SK-N-SH treated with all-trans-retinoic acid at 6 μM for 48 hours (cell line): ENCODE measurements at regions not wholly inside any gene's neighbourhood (a gene's known extent, or its start where the extent isn't known, plus 50 kb on each side); places are given as distances from the start of the nearest gene placed in this dataset.
A peak's percentile ranks its signal among the peaks of the same experiment; 100 is the strongest.

ENCODE experiments used
- ATAC-seq: fragments of 200-7000 bp; cut with Tn5 transposase; 3 replicates; pipeline ENCODE4 v1.9.1; 2020; ENCODE audit warnings: mild to moderate bottlenecking, moderate library complexity
- ARNTL ChIP-seq: fragments of 450-650 bp; formaldehyde crosslinking; IDR thresholded peaks from 2 replicates; pipeline ENCODE4 v1.5.0; 2020; ENCODE audit warnings: low read depth, mild to moderate bottlenecking, moderate library complexity, borderline replicate concordance
- BACH2 ChIP-seq: fragments of 250-450 bp; sonication (Bioruptor Pico); IDR thresholded peaks from 2 replicates; pipeline ENCODE4 v1.9.0; 2021; ENCODE audit warnings: mild to moderate bottlenecking, borderline replicate concordance
- CSDC2 ChIP-seq: fragments of 250-450 bp; sonication (Bioruptor Pico); IDR thresholded peaks from 2 replicates; pipeline ENCODE4 v1.5.0; 2020; ENCODE audit warnings: mild to moderate bottlenecking, moderate library complexity
- CSRNP3 ChIP-seq: fragments of 250-450 bp; sonication (Bioruptor Pico); IDR thresholded peaks from 2 replicates; pipeline ENCODE4 v1.5.1; 2021; ENCODE audit warnings: mild to moderate bottlenecking, moderate library complexity
- ESRRG ChIP-seq: fragments of 250-450 bp; sonication (Bioruptor Pico); IDR thresholded peaks from 2 replicates; pipeline ENCODE4 v1.6.1; 2021; ENCODE audit warnings: mild to moderate bottlenecking
- GLIS3 ChIP-seq: fragments of 250-450 bp; sonication (Bioruptor Pico); IDR thresholded peaks from 2 replicates; pipeline ENCODE4 v1.5.0; 2020; ENCODE audit warnings: mild to moderate bottlenecking, moderate library complexity
- ISL1 ChIP-seq: fragments of 250-450 bp; sonication (Bioruptor Pico); IDR thresholded peaks from 2 replicates; pipeline ENCODE4 v2.1.2; 2022; ENCODE audit warnings: mild to moderate bottlenecking, moderate library complexity
- OSR1 ChIP-seq: fragments of 250-450 bp; sonication (Bioruptor Pico); IDR thresholded peaks from 2 replicates; pipeline ENCODE4 v1.8.0; 2022; ENCODE audit warnings: moderate library complexity, mild to moderate bottlenecking, inconsistent platforms
- POU6F1 ChIP-seq: fragments of 250-450 bp; sonication (Bioruptor Pico); IDR thresholded peaks from 2 replicates; pipeline ENCODE4 v1.8.0; 2021; ENCODE audit warnings: low read depth, mild to moderate bottlenecking, moderate library complexity, borderline replicate concordance
- PPARA ChIP-seq: fragments of 250-450 bp; sonication (Bioruptor Pico); IDR thresholded peaks from 2 replicates; pipeline ENCODE4 v1.5.0; 2020; ENCODE audit warnings: mild to moderate bottlenecking, borderline replicate concordance
- RARB ChIP-seq: fragments of 250-450 bp; sonication (Bioruptor Pico); IDR thresholded peaks from 2 replicates; pipeline ENCODE4 v1.8.0; 2021; ENCODE audit warnings: mild to moderate bottlenecking, moderate library complexity
- SNAI2 ChIP-seq: fragments of 250-450 bp; sonication (Bioruptor Pico); IDR thresholded peaks from 2 replicates; pipeline ENCODE4 v1.5.0; 2020; ENCODE audit warnings: mild to moderate bottlenecking, moderate library complexity
- TOX ChIP-seq: fragments of 250-450 bp; sonication (Bioruptor Pico); IDR thresholded peaks from 2 replicates; pipeline ENCODE4 v1.8.0; 2021; ENCODE audit warnings: mild to moderate bottlenecking, moderate library complexity, borderline replicate concordance
- TSHZ2 ChIP-seq: fragments of 250-450 bp; sonication (Bioruptor Pico); IDR thresholded peaks from 2 replicates; pipeline ENCODE4 v1.5.0; 2020; ENCODE audit warnings: mild to moderate bottlenecking, moderate library complexity
- ZC3H10 ChIP-seq: fragments of 250-450 bp; sonication (Bioruptor Pico); IDR thresholded peaks from 2 replicates; pipeline ENCODE4 v1.5.1; 2021; ENCODE audit warnings: mild to moderate bottlenecking, moderate library complexity
- ZFP30 ChIP-seq: fragments of 450-650 bp; formaldehyde crosslinking; IDR thresholded peaks from 2 replicates; pipeline ENCODE4 v1.5.0; 2022; ENCODE audit warnings: mild to moderate bottlenecking, moderate library complexity
- ZNF565 ChIP-seq: fragments of 450-650 bp; formaldehyde crosslinking; conservative IDR thresholded peaks from 2 replicates; pipeline ENCODE4 v1.5.0; 2020; ENCODE audit warnings: low read depth, mild to moderate bottlenecking, moderate library complexity
- ZNF70 ChIP-seq: fragments of 450-650 bp; formaldehyde crosslinking; IDR thresholded peaks from 2 replicates; pipeline ENCODE4 v1.5.0; 2020; ENCODE audit warnings: mild to moderate bottlenecking, moderate library complexity
- TF ChIP-seq, protein P1 (sequence below): fragments of 250-450 bp; sonication (Bioruptor Pico); IDR thresholded peaks from 2 replicates; pipeline ENCODE4 v1.8.0; 2020; ENCODE audit warnings: mild to moderate bottlenecking, moderate library complexity, borderline replicate concordance
- TF ChIP-seq, protein P2 (sequence below): fragments of 250-450 bp; sonication (Bioruptor Pico); IDR thresholded peaks from 2 replicates; pipeline ENCODE4 v1.5.1; 2020; ENCODE audit warnings: low read depth, mild to moderate bottlenecking, moderate library complexity

DNA sequence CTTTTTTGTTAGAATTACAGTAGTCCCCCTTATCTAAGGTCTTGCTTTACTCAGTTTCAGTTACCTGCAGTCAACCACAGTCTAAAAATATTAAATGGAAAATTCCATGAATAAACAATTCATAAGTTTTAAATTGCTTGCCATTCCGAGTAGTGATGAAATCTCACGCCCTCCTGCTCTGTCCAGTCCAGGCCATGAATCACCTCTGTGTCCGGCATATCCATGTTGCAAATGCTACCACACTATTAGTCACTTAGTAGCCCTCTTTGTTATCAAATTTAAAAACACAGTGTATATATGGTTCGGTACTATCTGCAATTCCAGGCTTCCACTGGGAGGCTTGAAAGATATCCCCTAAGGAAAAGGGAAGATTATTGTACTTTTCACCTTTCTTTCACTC, 164.6 kb upstream of the FAM83B start:
- ATAC-seq: peak; percentile 79
- TF ChIP-seq, protein P1, sequence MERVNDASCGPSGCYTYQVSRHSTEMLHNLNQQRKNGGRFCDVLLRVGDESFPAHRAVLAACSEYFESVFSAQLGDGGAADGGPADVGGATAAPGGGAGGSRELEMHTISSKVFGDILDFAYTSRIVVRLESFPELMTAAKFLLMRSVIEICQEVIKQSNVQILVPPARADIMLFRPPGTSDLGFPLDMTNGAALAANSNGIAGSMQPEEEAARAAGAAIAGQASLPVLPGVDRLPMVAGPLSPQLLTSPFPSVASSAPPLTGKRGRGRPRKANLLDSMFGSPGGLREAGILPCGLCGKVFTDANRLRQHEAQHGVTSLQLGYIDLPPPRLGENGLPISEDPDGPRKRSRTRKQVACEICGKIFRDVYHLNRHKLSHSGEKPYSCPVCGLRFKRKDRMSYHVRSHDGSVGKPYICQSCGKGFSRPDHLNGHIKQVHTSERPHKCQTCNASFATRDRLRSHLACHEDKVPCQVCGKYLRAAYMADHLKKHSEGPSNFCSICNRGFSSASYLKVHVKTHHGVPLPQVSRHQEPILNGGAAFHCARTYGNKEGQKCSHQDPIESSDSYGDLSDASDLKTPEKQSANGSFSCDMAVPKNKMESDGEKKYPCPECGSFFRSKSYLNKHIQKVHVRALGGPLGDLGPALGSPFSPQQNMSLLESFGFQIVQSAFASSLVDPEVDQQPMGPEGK (CRISPR knock-in tag): no peak
- no peak for TF ChIP-seq CSDC2
- no peak for TF ChIP-seq ZNF70 (CRISPR knock-in tag)
- TF ChIP-seq ARNTL (CRISPR knock-in tag): no peak
- TF ChIP-seq, protein P2, sequence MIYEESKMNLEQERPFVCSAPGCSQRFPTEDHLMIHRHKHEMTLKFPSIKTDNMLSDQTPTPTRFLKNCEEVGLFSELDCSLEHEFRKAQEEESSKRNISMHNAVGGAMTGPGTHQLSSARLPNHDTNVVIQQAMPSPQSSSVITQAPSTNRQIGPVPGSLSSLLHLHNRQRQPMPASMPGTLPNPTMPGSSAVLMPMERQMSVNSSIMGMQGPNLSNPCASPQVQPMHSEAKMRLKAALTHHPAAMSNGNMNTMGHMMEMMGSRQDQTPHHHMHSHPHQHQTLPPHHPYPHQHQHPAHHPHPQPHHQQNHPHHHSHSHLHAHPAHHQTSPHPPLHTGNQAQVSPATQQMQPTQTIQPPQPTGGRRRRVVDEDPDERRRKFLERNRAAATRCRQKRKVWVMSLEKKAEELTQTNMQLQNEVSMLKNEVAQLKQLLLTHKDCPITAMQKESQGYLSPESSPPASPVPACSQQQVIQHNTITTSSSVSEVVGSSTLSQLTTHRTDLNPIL: no peak
- no peak for TF ChIP-seq ESRRG
- TF ChIP-seq TSHZ2: no peak
- TF ChIP-seq ZNF565 (CRISPR knock-in tag): no peak
- no peak for TF ChIP-seq GLIS3 (CRISPR knock-in tag)
- TF ChIP-seq SNAI2 (CRISPR knock-in tag): no peak

- TF ChIP-seq ISL1 (CRISPR knock-in tag) (no peak), CSDC2 (no peak), ESRRG (no peak), TOX (CRISPR knock-in tag) (no peak), OSR1 (CRISPR knock-in tag) (no peak), RARB (no peak), PPARA (CRISPR knock-in tag) (no peak), POU6F1 (CRISPR knock-in tag) (no peak), BACH2 (CRISPR knock-in tag) (no peak), ZC3H10 (CRISPR knock-in tag) (no peak), GLIS3 (CRISPR knock-in tag) (no peak)
- TF ChIP-seq, protein P2: no peak
- no peak for ATAC-seq
Measured at GRCh38 chr6:54689620-54690019, 157.0 kb upstream of the FAM83B start.

- ATAC-seq: no peak
- TF ChIP-seq CSRNP3: no peak
- no peak for TF ChIP-seq SNAI2 (CRISPR knock-in tag)
- TF ChIP-seq, protein P2: no peak
- TF ChIP-seq ZNF565 (CRISPR knock-in tag): no peak
- no peak for TF ChIP-seq TOX (CRISPR knock-in tag)
- TF ChIP-seq ISL1 (CRISPR knock-in tag): no peak
- TF ChIP-seq ZFP30 (CRISPR knock-in tag): no peak
- no peak for TF ChIP-seq POU6F1 (CRISPR knock-in tag)
- no peak for TF ChIP-seq TSHZ2
- TF ChIP-seq CSDC2: no peak
Measured at GRCh38 chr6:54690596-54690995, 156.0 kb upstream of the FAM83B start.
